GM12878 (cell line): ENCODE measurements at regions not wholly inside any gene's neighbourhood (a gene's known extent, or its start where the extent isn't known, plus 50 kb on each side); places are given as distances from the start of the nearest gene placed in this dataset.

Source experiments
- ATAC-seq: fragments of 200-7000 bp; cut with Tn5 transposase; 3 replicates; pipeline ENCODE4 v1.9.1; 2020; ENCODE audit warnings: mild to moderate bottlenecking, moderate library complexity
- BruUV-seq: library from RNA; stranded (reverse); fragments of 400-500 nt; replicated peaks from 2 replicates; lab custom pipeline; 2021; lab: Mats Ljungman, UMichigan
- CTCF ChIA-PET: fragments of 300-600 bp; sonication (Branson Sonifier 250); formaldehyde crosslinking; extraction: SDS; loops from one replicate; lab custom pipeline; 2021; ENCODE audit warnings: inconsistent platforms; lab: Yijun Ruan, JAX
- POLR2A ChIA-PET: fragments of 350-600 bp; formaldehyde crosslinking; extraction: SDS; loops from one replicate; lab custom pipeline; 2021; ENCODE audit warnings: inconsistent platforms; lab: Charles Lee
- RAD21 ChIA-PET: fragments of 300-600 bp; sonication (Branson Sonifier 250); formaldehyde crosslinking; loops from one replicate; lab custom pipeline; 2023; ENCODE audit warnings: antibody characterized with exemption; ENCODE audit not compliant: unreplicated experiment; lab: Charles Lee
- SMC1A ChIA-PET: fragments of 300-600 bp; sonication (Branson Sonifier 250); formaldehyde crosslinking; loops from one replicate; lab custom pipeline; 2023; ENCODE audit not compliant: unreplicated experiment, uncharacterized antibody; lab: Charles Lee
- DNase-seq: peaks from one replicate; pipeline ENCODE4 v3.0.0-alpha.2; 2011; ENCODE audit warnings: low read depth, low spot score
- FAIRE-seq: peaks from 3 replicates; lab custom pipeline; 2011; peaks lifted over from hg19 to GRCh38; lab: Jason Lieb, UNC
- H2AFZ ChIP-seq: 2 replicates; pipeline ENCODE4 v1.6.0; 2011; ENCODE audit warnings: low read depth, low read length, control low read depth; ENCODE audit not compliant: control insufficient read depth
- H3K27ac ChIP-seq: 2 replicates; pipeline ENCODE4 v1.5.1; 2011; ENCODE audit warnings: control low read depth; ENCODE audit not compliant: control insufficient read depth, insufficient read depth
- H3K27me3 ChIP-seq, 2 experiments: replicated peaks in 1 of 2; 2 replicates each; pipeline versions ENCODE4 v1.6.0 to v1.6.1; 2011; ENCODE audit warnings: low read length in 1 of 2; ENCODE audit not compliant: control insufficient read depth in 2 of 2, insufficient read depth in 2 of 2
- H3K36me3 ChIP-seq, 2 experiments: 2 replicates each; pipeline ENCODE4 v1.5.1; 2011; ENCODE audit warnings: low read length in 1 of 2; ENCODE audit not compliant: control insufficient read depth in 2 of 2, insufficient read depth in 2 of 2
- H3K4me1 ChIP-seq: 2 replicates; pipeline ENCODE4 v1.6.1; 2011; ENCODE audit warnings: mild to moderate bottlenecking, low read length, moderate library complexity, mixed read lengths; ENCODE audit not compliant: control insufficient read depth, insufficient read depth
- H3K4me2 ChIP-seq: 2 replicates; pipeline ENCODE4 v1.6.0; 2011; ENCODE audit warnings: control low read depth; ENCODE audit not compliant: control insufficient read depth, insufficient read depth
- H3K4me3 ChIP-seq: fragments of 200-600 bp; sonication (generic); 2 replicates; pipeline ENCODE4 v1.5.1; 2016
- H3K79me2 ChIP-seq: 2 replicates; pipeline ENCODE4 v1.6.0; 2011; ENCODE audit warnings: low read length; ENCODE audit not compliant: control insufficient read depth, insufficient read depth
- H3K9ac ChIP-seq: 2 replicates; pipeline ENCODE4 v1.8.0; 2011; ENCODE audit warnings: low read length, control low read depth, mixed read lengths; ENCODE audit not compliant: control insufficient read depth, insufficient read depth
- H3K9me3 ChIP-seq: replicated peaks from 3 replicates; pipeline ENCODE4 v1.5.1; 2011; ENCODE audit warnings: mild to moderate bottlenecking, low read length; ENCODE audit not compliant: control insufficient read depth, insufficient read depth
- H4K20me1 ChIP-seq: 2 replicates; pipeline ENCODE4 v1.6.0; 2011; ENCODE audit not compliant: control insufficient read depth, insufficient read depth
- BACH1 ChIP-seq: fragments of 450-650 bp; IDR thresholded peaks from 2 replicates; pipeline ENCODE4 v1.6.1; 2017; ENCODE audit warnings: mild to moderate bottlenecking, borderline replicate concordance
- CBX5 ChIP-seq: sonication (generic); IDR thresholded peaks from 2 replicates; pipeline ENCODE4 v1.6.1; 2016; ENCODE audit warnings: low read depth, moderate library complexity, mild to moderate bottlenecking, inconsistent platforms
- CHD1 ChIP-seq: IDR thresholded peaks from 2 replicates; pipeline ENCODE4 v1.6.1; 2012; ENCODE audit warnings: low read depth, low read length, improper control_type of control experiment
- CREB1 ChIP-seq: IDR thresholded peaks from 2 replicates; pipeline ENCODE4 v1.6.1; 2012; ENCODE audit warnings: low read depth, mild to moderate bottlenecking, inconsistent platforms
- MYB ChIP-seq: fragments of 150-350 bp; IDR thresholded peaks from 2 replicates; pipeline ENCODE4 v1.6.1; 2014; ENCODE audit warnings: mild to moderate bottlenecking, low read depth, low read length, borderline replicate concordance
- PML ChIP-seq: IDR thresholded peaks from 2 replicates; pipeline ENCODE4 v1.6.1; 2012; ENCODE audit warnings: low read length, inconsistent platforms
- POLR2A ChIP-seq: IDR thresholded peaks from 2 replicates; pipeline ENCODE4 v1.6.1; 2011; ENCODE audit warnings: low read depth, mild to moderate bottlenecking, low read length
- POLR2AphosphoS2 ChIP-seq: IDR thresholded peaks from 2 replicates; pipeline ENCODE4 v1.6.1; 2011; ENCODE audit warnings: low read depth, mild to moderate bottlenecking, low read length, improper control_type of control experiment, moderate library complexity
- SMAD5 ChIP-seq: IDR thresholded peaks from 2 replicates; pipeline ENCODE4 v1.6.1; 2016; ENCODE audit warnings: antibody characterized with exemption, low read depth
- SMARCA5 ChIP-seq: fragments of 450-650 bp; IDR thresholded peaks from 2 replicates; pipeline ENCODE4 v1.6.1; 2017; ENCODE audit warnings: mild to moderate bottlenecking
- SP1 ChIP-seq: IDR thresholded peaks from one replicate; pipeline ENCODE4 v1.6.1; 2011; ENCODE audit warnings: low read depth, low read length
- SUPT20H ChIP-seq: IDR thresholded peaks from 2 replicates; pipeline ENCODE4 v1.6.1; 2011; ENCODE audit warnings: low read depth, mild to moderate bottlenecking, low read length, moderate library complexity, borderline replicate concordance; ENCODE audit not compliant: control insufficient read depth
- WGBS: methylation state at CpG from one replicate; pipeline ENCODE4 v1.1.6; 2016; ENCODE audit warnings: low lambda C conversion rate; ENCODE audit not compliant: insufficient replicate concordance, insufficient coverage; ENCODE audit errors: missing lambda C conversion rate; 5-methylcytosine and 5-hydroxymethylcytosine counted together
- in situ Hi-C: fragments of 300-500 bp; cut with MboI; formaldehyde crosslinking; loops from 9 replicates; pipeline ENCODE4 v1.14.3; 2018; ENCODE audit warnings: mixed read lengths
- intact Hi-C: fragments of 100-400 bp; cut with micrococcal nuclease; formaldehyde crosslinking; loops from one replicate; pipeline ENCODE4 v1.14.2; 2022; ENCODE audit not compliant: unreplicated experiment
- TF ChIP-seq, protein P1 (sequence below): IDR thresholded peaks from 2 replicates; pipeline ENCODE4 v1.6.1; 2012; ENCODE audit warnings: improper control_type of control experiment, low read depth, low read length; ENCODE audit not compliant: insufficient replicate concordance

GRCh38 chr4:53755656-53756055, 164.4 kb upstream of the LNX1 start:
- Histone ChIP-seq H3K9ac (no peak overlapping the region), H3K9me3 (peaks cover 3% of the 10 kb centered on the region), H3K27me3 (no peaks in the 10 kb centered on the region), H3K27ac (no peak overlapping the region), H2AFZ (no peak overlapping the region), H3K36me3 (no peaks in the 10 kb centered on the region), H3K4me3 (no peak overlapping the region), H3K4me1 (no peaks in the 10 kb centered on the region), H3K4me2 (no peak overlapping the region), H3K79me2 (no peaks in the 10 kb centered on the region), H4K20me1 (no peaks in the 10 kb centered on the region)
- ChIA-PET RAD21 (no interaction called here), CTCF (no interaction called here), SMC1A (interaction anchor here (1.0 to 1.7 kb wide), 2 partner anchors 10 to 22 kb away, joined by 4 to 5 read pairs; no protein-coding TSS in a partner anchor), POLR2A (no interaction called here)
- TF ChIP-seq SP1 (no peak), CBX5 (0 out of 2 replicates have a peak, but pooled peaks have one; percentile 46)
- BruUV-seq: no TSS peak
- in situ Hi-C loops: no loop called here
- DNase-seq (no peak), ATAC-seq (no peak), FAIRE-seq (no peak)
- WGBS: 31% methylated on average over 1 of the region's 1 CpG
- intact Hi-C loops: no loop called here

DNA sequence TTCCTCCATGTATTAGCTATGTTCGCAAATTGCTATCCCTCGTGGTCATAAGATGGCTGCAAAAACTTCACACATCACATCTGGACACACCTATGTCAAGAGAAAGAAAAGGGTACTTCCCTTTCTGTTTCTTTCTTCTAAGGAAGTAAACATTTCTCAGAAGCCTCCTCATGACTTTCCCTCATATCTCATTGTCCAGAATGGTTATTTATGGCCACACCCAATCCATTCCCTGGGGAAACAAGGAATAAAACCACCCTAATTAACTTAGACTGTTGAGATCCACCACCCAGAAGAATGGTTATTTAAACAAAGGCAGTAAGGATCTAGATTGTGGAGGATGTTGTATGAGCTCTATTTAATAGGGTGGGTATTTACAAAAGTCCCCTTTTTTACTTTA, 160.8 kb upstream of the LNX1 start:
- Histone ChIP-seq H4K20me1 (no peaks in the 10 kb centered on the region), H2AFZ (no peak overlapping the region), H3K36me3 (no peaks in the 10 kb centered on the region), H3K4me1 (peaks cover 15% of the 10 kb centered on the region), H3K4me3 (no peak overlapping the region), H3K79me2 (no peaks in the 10 kb centered on the region), H3K27me3 (no peaks in the 10 kb centered on the region), H3K9me3 (peaks cover 7% of the 10 kb centered on the region), H3K27ac (no peak overlapping the region), H3K4me2 (no peak overlapping the region), H3K9ac (no peak overlapping the region)
- BruUV-seq: no TSS peak
- intact Hi-C loops (no loop called here), in situ Hi-C loops (no loop called here)
- POLR2A ChIA-PET: no interaction called here
- ATAC-seq (no peak), DNase-seq (no peak), FAIRE-seq (no peak)
- 59% methylated on average over 2 of the region's 2 CpGs for WGBS
- SMC1A ChIA-PET: no interaction called here
- RAD21 ChIA-PET: no interaction called here
- CTCF ChIA-PET: interaction anchor here (1.1 kb wide), 1 partner anchor 46 kb away, joined by 3 read pairs; no protein-coding TSS in a partner anchor
- no peak for TF ChIP-seq SUPT20H
- no peak for TF ChIP-seq BACH1
- TF ChIP-seq, protein P1, sequence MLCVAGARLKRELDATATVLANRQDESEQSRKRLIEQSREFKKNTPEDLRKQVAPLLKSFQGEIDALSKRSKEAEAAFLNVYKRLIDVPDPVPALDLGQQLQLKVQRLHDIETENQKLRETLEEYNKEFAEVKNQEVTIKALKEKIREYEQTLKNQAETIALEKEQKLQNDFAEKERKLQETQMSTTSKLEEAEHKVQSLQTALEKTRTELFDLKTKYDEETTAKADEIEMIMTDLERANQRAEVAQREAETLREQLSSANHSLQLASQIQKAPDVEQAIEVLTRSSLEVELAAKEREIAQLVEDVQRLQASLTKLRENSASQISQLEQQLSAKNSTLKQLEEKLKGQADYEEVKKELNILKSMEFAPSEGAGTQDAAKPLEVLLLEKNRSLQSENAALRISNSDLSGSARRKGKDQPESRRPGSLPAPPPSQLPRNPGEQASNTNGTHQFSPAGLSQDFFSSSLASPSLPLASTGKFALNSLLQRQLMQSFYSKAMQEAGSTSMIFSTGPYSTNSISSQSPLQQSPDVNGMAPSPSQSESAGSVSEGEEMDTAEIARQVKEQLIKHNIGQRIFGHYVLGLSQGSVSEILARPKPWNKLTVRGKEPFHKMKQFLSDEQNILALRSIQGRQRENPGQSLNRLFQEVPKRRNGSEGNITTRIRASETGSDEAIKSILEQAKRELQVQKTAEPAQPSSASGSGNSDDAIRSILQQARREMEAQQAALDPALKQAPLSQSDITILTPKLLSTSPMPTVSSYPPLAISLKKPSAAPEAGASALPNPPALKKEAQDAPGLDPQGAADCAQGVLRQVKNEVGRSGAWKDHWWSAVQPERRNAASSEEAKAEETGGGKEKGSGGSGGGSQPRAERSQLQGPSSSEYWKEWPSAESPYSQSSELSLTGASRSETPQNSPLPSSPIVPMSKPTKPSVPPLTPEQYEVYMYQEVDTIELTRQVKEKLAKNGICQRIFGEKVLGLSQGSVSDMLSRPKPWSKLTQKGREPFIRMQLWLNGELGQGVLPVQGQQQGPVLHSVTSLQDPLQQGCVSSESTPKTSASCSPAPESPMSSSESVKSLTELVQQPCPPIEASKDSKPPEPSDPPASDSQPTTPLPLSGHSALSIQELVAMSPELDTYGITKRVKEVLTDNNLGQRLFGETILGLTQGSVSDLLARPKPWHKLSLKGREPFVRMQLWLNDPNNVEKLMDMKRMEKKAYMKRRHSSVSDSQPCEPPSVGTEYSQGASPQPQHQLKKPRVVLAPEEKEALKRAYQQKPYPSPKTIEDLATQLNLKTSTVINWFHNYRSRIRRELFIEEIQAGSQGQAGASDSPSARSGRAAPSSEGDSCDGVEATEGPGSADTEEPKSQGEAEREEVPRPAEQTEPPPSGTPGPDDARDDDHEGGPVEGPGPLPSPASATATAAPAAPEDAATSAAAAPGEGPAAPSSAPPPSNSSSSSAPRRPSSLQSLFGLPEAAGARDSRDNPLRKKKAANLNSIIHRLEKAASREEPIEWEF: no peak
- no peak for TF ChIP-seq PML
- TF ChIP-seq SMARCA5: no peak
- TF ChIP-seq CHD1: no peak
- TF ChIP-seq MYB: no peak
- no peak for TF ChIP-seq SMAD5
- no peak for TF ChIP-seq POLR2A
- TF ChIP-seq POLR2AphosphoS2: no peak
- no peak for TF ChIP-seq CREB1
